ENCODE measurements at regions not wholly inside any gene's neighbourhood (a gene's known extent, or its start where the extent isn't known, plus 50 kb on each side); places are given as distances from the start of the nearest gene placed in this dataset.

DNA sequence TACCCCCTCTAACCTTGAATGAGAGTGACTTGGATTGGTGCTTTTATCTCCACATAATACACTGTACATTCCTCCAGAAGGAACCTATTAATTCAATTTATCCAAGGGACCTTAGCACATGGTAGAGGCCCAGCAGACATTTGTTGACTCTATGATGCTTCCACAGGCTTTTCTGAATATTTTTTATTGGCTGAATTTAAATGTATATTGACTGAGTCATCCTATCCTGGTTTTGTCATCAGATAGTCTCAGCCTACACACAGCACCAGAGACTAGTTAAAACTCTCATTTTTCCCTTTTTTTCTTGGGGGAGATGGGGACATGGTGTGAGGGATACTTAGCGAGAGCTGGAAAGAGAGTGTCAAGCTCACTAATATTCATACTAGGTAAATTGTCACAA, 101.6 kb downstream of the LRRC30 start (continued):
- TF ChIP-seq ZNF597 (CRISPR knock-in tag; IDR thresholded peaks at IDR 0.05): no peak

GRCh38 chr18:7333025-7333562, 102.2 kb downstream of the LRRC30 start:
- Histone ChIP-seq H2AFZ (ENCODE audit: low read length) (no peak overlapping the region), H3K79me2 (ENCODE audit: insufficient read depth, low read length) (no peaks in the 10 kb centered on the region), H3K36me3 (replicated peaks in 1 of 2; ENCODE audit: control insufficient read depth in 1 of 2, insufficient read depth in 2 of 2, low read length in 2 of 2) (no peaks in the 10 kb centered on the region), H3K9me3 (ENCODE audit: low read length) (no peaks in the 10 kb centered on the region), H3K4me3 (replicated peaks in 1 of 3; ENCODE audit: insufficient read depth in 1 of 3, low read depth in 2 of 3, low read length in 3 of 3) (no peak overlapping the region), H3K4me1 (ENCODE audit: insufficient read depth, low read length) (peaks cover 6% of the 10 kb centered on the region; the same call in 1 of the 2 replicates), H3K9ac (ENCODE audit: insufficient read depth, low read depth, low read length) (no peak overlapping the region), H3K4me2 (ENCODE audit: low read depth, low read length) (no peak overlapping the region), H3K27me3 (ENCODE audit: control insufficient read depth in 1 of 2, insufficient read depth in 2 of 2, low read length in 2 of 2) (peaks cover 0 to 3% of the 10 kb centered on the region in 2 experiments; a peak in 2 of 5 replicates), H4K20me1 (ENCODE audit: insufficient read depth, low read length) (no peaks in the 10 kb centered on the region), H3K27ac (ENCODE audit: extremely low read length, insufficient read depth, low read length) (no peak overlapping the region)
- ChIA-PET CTCF (ENCODE audit: low intra/inter-chr PET ratio, low total read pairs) (no interaction called here), POLR2A (no interaction called here)
- no TSS peak for BruUV-seq (replicated peaks)
- in situ Hi-C loops (cut with HindIII; ENCODE audit: extremely low pct_ligation_motif_present, low pct_unique_long_range_greater_than_20kb): no loop called here
- ATAC-seq (no peak), FAIRE-seq (no peak), DNase-seq (ENCODE audit: low spot score) (no peak)
- intact Hi-C loops (cut with micrococcal nuclease; ENCODE audit: unreplicated experiment): no loop called here
- 83% methylated on average over 5 of the region's 5 CpGs for WGBS (ENCODE audit: low lambda C conversion rate)
- TF ChIP-seq, protein P1, sequence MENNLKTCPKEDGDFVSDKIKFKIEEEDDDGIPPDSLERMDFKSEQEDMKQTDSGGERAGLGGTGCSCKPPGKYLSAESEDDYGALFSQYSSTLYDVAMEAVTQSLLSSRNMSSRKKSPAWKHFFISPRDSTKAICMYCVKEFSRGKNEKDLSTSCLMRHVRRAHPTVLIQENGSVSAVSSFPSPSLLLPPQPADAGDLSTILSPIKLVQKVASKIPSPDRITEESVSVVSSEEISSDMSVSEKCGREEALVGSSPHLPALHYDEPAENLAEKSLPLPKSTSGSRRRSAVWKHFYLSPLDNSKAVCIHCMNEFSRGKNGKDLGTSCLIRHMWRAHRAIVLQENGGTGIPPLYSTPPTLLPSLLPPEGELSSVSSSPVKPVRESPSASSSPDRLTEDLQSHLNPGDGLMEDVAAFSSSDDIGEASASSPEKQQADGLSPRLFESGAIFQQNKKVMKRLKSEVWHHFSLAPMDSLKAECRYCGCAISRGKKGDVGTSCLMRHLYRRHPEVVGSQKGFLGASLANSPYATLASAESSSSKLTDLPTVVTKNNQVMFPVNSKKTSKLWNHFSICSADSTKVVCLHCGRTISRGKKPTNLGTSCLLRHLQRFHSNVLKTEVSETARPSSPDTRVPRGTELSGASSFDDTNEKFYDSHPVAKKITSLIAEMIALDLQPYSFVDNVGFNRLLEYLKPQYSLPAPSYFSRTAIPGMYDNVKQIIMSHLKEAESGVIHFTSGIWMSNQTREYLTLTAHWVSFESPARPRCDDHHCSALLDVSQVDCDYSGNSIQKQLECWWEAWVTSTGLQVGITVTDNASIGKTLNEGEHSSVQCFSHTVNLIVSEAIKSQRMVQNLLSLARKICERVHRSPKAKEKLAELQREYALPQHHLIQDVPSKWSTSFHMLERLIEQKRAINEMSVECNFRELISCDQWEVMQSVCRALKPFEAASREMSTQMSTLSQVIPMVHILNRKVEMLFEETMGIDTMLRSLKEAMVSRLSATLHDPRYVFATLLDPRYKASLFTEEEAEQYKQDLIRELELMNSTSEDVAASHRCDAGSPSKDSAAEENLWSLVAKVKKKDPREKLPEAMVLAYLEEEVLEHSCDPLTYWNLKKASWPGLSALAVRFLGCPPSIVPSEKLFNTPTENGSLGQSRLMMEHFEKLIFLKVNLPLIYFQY (CRISPR knock-in tag; IDR thresholded peaks at IDR 0.05; ENCODE audit: borderline replicate concordance): no peak
- TF ChIP-seq ZFP62 (CRISPR knock-in tag; IDR thresholded peaks at IDR 0.05) (no peak), TRIM24 (CRISPR knock-in tag; IDR thresholded peaks at IDR 0.05) (no peak), SETDB1 (CRISPR knock-in tag; IDR thresholded peaks at IDR 0.05; ENCODE audit: borderline replicate concordance) (no peak), NR2F2 (IDR thresholded peaks at IDR 0.05; ENCODE audit: borderline replicate concordance, low read depth) (no peak), MXI1 (IDR thresholded peaks at IDR 0.05; ENCODE audit: borderline replicate concordance, low read depth, low read length) (no peak), BCL6 (CRISPR knock-in tag; IDR thresholded peaks at IDR 0.05) (no peak)
- TF ChIP-seq, protein P2, sequence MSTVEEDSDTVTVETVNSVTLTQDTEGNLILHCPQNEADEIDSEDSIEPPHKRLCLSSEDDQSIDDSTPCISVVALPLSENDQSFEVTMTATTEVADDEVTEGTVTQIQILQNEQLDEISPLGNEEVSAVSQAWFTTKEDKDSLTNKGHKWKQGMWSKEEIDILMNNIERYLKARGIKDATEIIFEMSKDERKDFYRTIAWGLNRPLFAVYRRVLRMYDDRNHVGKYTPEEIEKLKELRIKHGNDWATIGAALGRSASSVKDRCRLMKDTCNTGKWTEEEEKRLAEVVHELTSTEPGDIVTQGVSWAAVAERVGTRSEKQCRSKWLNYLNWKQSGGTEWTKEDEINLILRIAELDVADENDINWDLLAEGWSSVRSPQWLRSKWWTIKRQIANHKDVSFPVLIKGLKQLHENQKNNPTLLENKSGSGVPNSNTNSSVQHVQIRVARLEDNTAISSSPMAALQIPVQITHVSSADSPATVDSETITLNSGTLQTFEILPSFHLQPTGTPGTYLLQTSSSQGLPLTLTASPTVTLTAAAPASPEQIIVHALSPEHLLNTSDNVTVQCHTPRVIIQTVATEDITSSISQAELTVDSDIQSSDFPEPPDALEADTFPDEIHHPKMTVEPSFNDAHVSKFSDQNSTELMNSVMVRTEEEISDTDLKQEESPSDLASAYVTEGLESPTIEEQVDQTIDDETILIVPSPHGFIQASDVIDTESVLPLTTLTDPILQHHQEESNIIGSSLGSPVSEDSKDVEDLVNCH (CRISPR knock-in tag; IDR thresholded peaks at IDR 0.05): no peak
- TF ChIP-seq, protein P3, sequence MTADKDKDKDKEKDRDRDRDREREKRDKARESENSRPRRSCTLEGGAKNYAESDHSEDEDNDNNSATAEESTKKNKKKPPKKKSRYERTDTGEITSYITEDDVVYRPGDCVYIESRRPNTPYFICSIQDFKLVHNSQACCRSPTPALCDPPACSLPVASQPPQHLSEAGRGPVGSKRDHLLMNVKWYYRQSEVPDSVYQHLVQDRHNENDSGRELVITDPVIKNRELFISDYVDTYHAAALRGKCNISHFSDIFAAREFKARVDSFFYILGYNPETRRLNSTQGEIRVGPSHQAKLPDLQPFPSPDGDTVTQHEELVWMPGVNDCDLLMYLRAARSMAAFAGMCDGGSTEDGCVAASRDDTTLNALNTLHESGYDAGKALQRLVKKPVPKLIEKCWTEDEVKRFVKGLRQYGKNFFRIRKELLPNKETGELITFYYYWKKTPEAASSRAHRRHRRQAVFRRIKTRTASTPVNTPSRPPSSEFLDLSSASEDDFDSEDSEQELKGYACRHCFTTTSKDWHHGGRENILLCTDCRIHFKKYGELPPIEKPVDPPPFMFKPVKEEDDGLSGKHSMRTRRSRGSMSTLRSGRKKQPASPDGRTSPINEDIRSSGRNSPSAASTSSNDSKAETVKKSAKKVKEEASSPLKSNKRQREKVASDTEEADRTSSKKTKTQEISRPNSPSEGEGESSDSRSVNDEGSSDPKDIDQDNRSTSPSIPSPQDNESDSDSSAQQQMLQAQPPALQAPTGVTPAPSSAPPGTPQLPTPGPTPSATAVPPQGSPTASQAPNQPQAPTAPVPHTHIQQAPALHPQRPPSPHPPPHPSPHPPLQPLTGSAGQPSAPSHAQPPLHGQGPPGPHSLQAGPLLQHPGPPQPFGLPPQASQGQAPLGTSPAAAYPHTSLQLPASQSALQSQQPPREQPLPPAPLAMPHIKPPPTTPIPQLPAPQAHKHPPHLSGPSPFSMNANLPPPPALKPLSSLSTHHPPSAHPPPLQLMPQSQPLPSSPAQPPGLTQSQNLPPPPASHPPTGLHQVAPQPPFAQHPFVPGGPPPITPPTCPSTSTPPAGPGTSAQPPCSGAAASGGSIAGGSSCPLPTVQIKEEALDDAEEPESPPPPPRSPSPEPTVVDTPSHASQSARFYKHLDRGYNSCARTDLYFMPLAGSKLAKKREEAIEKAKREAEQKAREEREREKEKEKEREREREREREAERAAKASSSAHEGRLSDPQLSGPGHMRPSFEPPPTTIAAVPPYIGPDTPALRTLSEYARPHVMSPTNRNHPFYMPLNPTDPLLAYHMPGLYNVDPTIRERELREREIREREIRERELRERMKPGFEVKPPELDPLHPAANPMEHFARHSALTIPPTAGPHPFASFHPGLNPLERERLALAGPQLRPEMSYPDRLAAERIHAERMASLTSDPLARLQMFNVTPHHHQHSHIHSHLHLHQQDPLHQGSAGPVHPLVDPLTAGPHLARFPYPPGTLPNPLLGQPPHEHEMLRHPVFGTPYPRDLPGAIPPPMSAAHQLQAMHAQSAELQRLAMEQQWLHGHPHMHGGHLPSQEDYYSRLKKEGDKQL (CRISPR knock-in tag; IDR thresholded peaks at IDR 0.05; ENCODE audit: low read depth): no peak
